HepG2 (cell line): ENCODE measurements at regions not wholly inside any gene's neighbourhood (a gene's known extent, or its start where the extent isn't known, plus 50 kb on each side); places are given as distances from the start of the nearest gene placed in this dataset.

Source experiments
- ATAC-seq: fragments of 200-7000 bp; cut with Tn5 transposase; 3 replicates; pipeline ENCODE4 v1.9.1; 2020; ENCODE audit warnings: mild to moderate bottlenecking, moderate library complexity
- BruUV-seq: library from RNA; stranded (reverse); fragments of 400-500 nt; replicated peaks from 2 replicates; lab custom pipeline; 2021; lab: Mats Ljungman, UMichigan
- CTCF ChIA-PET: fragments of 300-600 bp; formaldehyde crosslinking; extraction: SDS; loops from one replicate; lab custom pipeline; 2021; ENCODE audit warnings: low total read pairs, inconsistent platforms, low intra/inter-chr PET ratio; lab: Yijun Ruan, JAX
- POLR2A ChIA-PET: fragments of 350-600 bp; sonication (Branson Sonifier 250); formaldehyde crosslinking; loops from one replicate; lab custom pipeline; 2020; ENCODE audit warnings: antibody characterized with exemption, inconsistent platforms; lab: Yijun Ruan, JAX
- DNase-seq: peaks from one replicate; pipeline ENCODE4 v3.0.0-alpha.2; 2015; ENCODE audit warnings: low spot score
- FAIRE-seq: peaks from 3 replicates; lab custom pipeline; 2011; peaks lifted over from hg19 to GRCh38; lab: Jason Lieb, UNC
- H2AFZ ChIP-seq: one replicate; pipeline ENCODE4 v1.6.1; 2011; ENCODE audit warnings: low read length, inconsistent platforms
- H3K27ac ChIP-seq: fragments of 300-600 bp; 3 replicates; pipeline ENCODE4 v1.8.0; 2011; ENCODE audit warnings: mixed run types, mild to moderate bottlenecking, mixed read lengths, low read length, inconsistent platforms; ENCODE audit not compliant: insufficient read depth; ENCODE audit errors: extremely low read length
- H3K27me3 ChIP-seq, 2 experiments: fragments of 200-600 bp in 1 of 2; 2 replicates in 1 of 2; 3 replicates in 1 of 2; pipeline versions ENCODE4 v1.6.0 to v1.8.0; 2011; ENCODE audit warnings: low read length in 2 of 2, mild to moderate bottlenecking in 2 of 2, moderate library complexity in 2 of 2, inconsistent platforms in 1 of 2; ENCODE audit not compliant: insufficient read depth in 2 of 2, control insufficient read depth in 1 of 2
- H3K36me3 ChIP-seq, 2 experiments: fragments of 200-600 bp in 1 of 2; replicated peaks in 1 of 2; 2 replicates in 1 of 2; 3 replicates in 1 of 2; pipeline versions ENCODE4 v1.5.1 to v1.8.0; 2011; ENCODE audit warnings: low read length in 2 of 2, inconsistent platforms in 1 of 2; ENCODE audit not compliant: insufficient read depth in 2 of 2, control insufficient read depth in 1 of 2
- H3K4me1 ChIP-seq: 2 replicates; pipeline ENCODE4 v1.5.1; 2012; ENCODE audit warnings: low read length, inconsistent platforms; ENCODE audit not compliant: insufficient read depth
- H3K4me2 ChIP-seq: 2 replicates; pipeline ENCODE4 v1.6.0; 2011; ENCODE audit warnings: low read depth, low read length, inconsistent platforms
- H3K4me3 ChIP-seq, 3 experiments: fragments of 200-600 bp in 1 of 3; sonication (generic), shearing (Covaris generic) in 1 of 3; replicated peaks in 1 of 3; 2 replicates each; pipeline ENCODE4 v1.5.1; 2011 to 2016; ENCODE audit warnings: low read length in 3 of 3, inconsistent platforms in 2 of 3, low read depth in 2 of 3, mild to moderate bottlenecking in 2 of 3, control low read depth in 1 of 3, mixed read lengths in 1 of 3; ENCODE audit not compliant: insufficient read depth in 1 of 3
- H3K79me2 ChIP-seq: one replicate; pipeline ENCODE4 v1.6.1; 2011; ENCODE audit warnings: low read length, inconsistent platforms; ENCODE audit not compliant: insufficient read depth
- H3K9ac ChIP-seq: 2 replicates; pipeline ENCODE4 v1.6.0; 2011; ENCODE audit warnings: mild to moderate bottlenecking, low read depth, low read length, inconsistent platforms; ENCODE audit not compliant: insufficient read depth
- H3K9me3 ChIP-seq: 2 replicates; pipeline ENCODE4 v1.5.1; 2012; ENCODE audit warnings: mild to moderate bottlenecking, low read length
- H4K20me1 ChIP-seq: 2 replicates; pipeline ENCODE4 v1.6.0; 2011; ENCODE audit warnings: inconsistent platforms, mild to moderate bottlenecking, low read length, moderate library complexity; ENCODE audit not compliant: insufficient read depth
- BATF2 ChIP-seq: sonication (generic); formaldehyde crosslinking; IDR thresholded peaks from 2 replicates; pipeline ENCODE4 v1.8.0; 2022; ENCODE audit warnings: mild to moderate bottlenecking, missing genetic modification reagents, moderate library complexity
- E2F1 ChIP-seq: sonication (generic); formaldehyde crosslinking; IDR thresholded peaks from 2 replicates; pipeline ENCODE4 v1.5.0; 2020; ENCODE audit warnings: missing genetic modification reagents
- JARID2 ChIP-seq: sonication (generic); formaldehyde crosslinking; IDR thresholded peaks from 2 replicates; pipeline ENCODE4 v1.8.1; 2023; ENCODE audit warnings: missing genetic modification reagents, inconsistent platforms; ENCODE audit not compliant: insufficient replicate concordance
- MAFK ChIP-seq, 2 experiments: IDR thresholded peaks in 1 of 2; conservative IDR thresholded peaks in 1 of 2; 2 replicates each; pipeline ENCODE4 v1.6.1; 2011; ENCODE audit warnings: improper control_type of control experiment in 2 of 2, low read length in 2 of 2
- ZFP62 ChIP-seq: sonication (generic); formaldehyde crosslinking; IDR thresholded peaks from 2 replicates; pipeline ENCODE4 v1.4.0; 2020; ENCODE audit warnings: missing genetic modification reagents
- ZNF770 ChIP-seq: sonication (generic); formaldehyde crosslinking; IDR thresholded peaks from 2 replicates; pipeline ENCODE4 v1.5.0; 2020; ENCODE audit warnings: mild to moderate bottlenecking, missing genetic modification reagents
- in situ Hi-C: cut with HindIII; loops from 2 replicates; pipeline ENCODE4 v1.10.0; 2017; ENCODE audit warnings: low pct_unique_long_range_greater_than_20kb; ENCODE audit not compliant: extremely low pct_ligation_motif_present
- intact Hi-C: fragments of 100-400 bp; cut with micrococcal nuclease; formaldehyde crosslinking; loops from one replicate; pipeline ENCODE4 v1.10.0; 2022; ENCODE audit not compliant: unreplicated experiment

- POLR2A ChIA-PET = no interaction called here
- in situ Hi-C loops = no loop called here
- Histone ChIP-seq H3K79me2 (no peaks in the 10 kb centered on the region), H3K27ac (no peak overlapping the region), H3K27me3 (no peaks in the 10 kb centered on the region), H2AFZ (no peak overlapping the region), H3K4me2 (no peak overlapping the region), H4K20me1 (no peaks in the 10 kb centered on the region), H3K36me3 (no peaks in the 10 kb centered on the region), H3K4me3 (no peak overlapping the region), H3K9me3 (no peaks in the 10 kb centered on the region), H3K9ac (no peak overlapping the region), H3K4me1 (no peaks in the 10 kb centered on the region)
- FAIRE-seq (no peak), ATAC-seq (no peak), DNase-seq (no peak)
- CTCF ChIA-PET = no interaction called here
- no peak; a peak in 1 of 4 replicates for TF ChIP-seq MAFK (conservative IDR thresholded peaks at IDR 0.05 in 1 of 2, IDR thresholded peaks at IDR 0.05 in 1 of 2; ENCODE audit: low read length in 2 of 2)
- TF ChIP-seq JARID2 (CRISPR knock-in tag) = no peak
- TF ChIP-seq ZNF770 = no peak
- TF ChIP-seq E2F1 = no peak
- TF ChIP-seq BATF2 (CRISPR knock-in tag) = no peak
- TF ChIP-seq ZFP62 (CRISPR knock-in tag) = no peak
- BruUV-seq = no TSS peak
- intact Hi-C loops = no loop called here
Observed at GRCh38 chr2:145356056-145356455, 836.1 kb upstream of the ZEB2 start.
